SK-N-DZ (cell line): ENCODE measurements at regions not wholly inside any gene's neighbourhood (a gene's known extent, or its start where the extent isn't known, plus 50 kb on each side); places are given as distances from the start of the nearest gene placed in this dataset.

Experiments used
- DNase-seq: peaks from one replicate; pipeline ENCODE4 v3.0.0-alpha.2; 2015; ENCODE audit warnings: low spot score

GRCh38 chr5:169354921-169355320, 54.0 kb upstream of the SLIT3 start:
- no peak for DNase-seq

- no peak for DNase-seq
These were observed 53.3 kb upstream of the SLIT3 start for GRCh38 chr5:169354263-169354662.

- DNase-seq, result no peak
These were observed 52.0 kb upstream of the SLIT3 start for GRCh38 chr5:169352901-169353300.

- no peak for DNase-seq
These were observed 50.8 kb upstream of the SLIT3 start for GRCh38 chr5:169351721-169352120.

GRCh38 chr5:169350759-169351240, 49.9 kb upstream of the SLIT3 start:
- DNase-seq, result no peak
